DND-41 (cell line): ENCODE measurements at regions not wholly inside any gene's neighbourhood (a gene's known extent, or its start where the extent isn't known, plus 50 kb on each side); places are given as distances from the start of the nearest gene placed in this dataset.

Source experiments
- ATAC-seq: fragments of 200-7000 bp; cut with Tn5 transposase; 3 replicates; pipeline ENCODE4 v1.9.1; 2021; ENCODE audit warnings: low read depth; ENCODE audit not compliant: insufficient read depth
- DNase-seq: peaks from one replicate; pipeline ENCODE4 v3.0.0-alpha.2; 2020
- H2AFZ ChIP-seq: 2 replicates; pipeline ENCODE4 v1.6.0; 2012; ENCODE audit warnings: low read depth, low read length
- H3K27ac ChIP-seq: 2 replicates; pipeline ENCODE4 v1.5.1; 2012; ENCODE audit warnings: low read length, inconsistent platforms
- H3K27me3 ChIP-seq: fragments of 200-600 bp; sonication (generic); 2 replicates; pipeline ENCODE4 v1.6.0; 2012; ENCODE audit warnings: low read length, mild to moderate bottlenecking, inconsistent platforms; ENCODE audit not compliant: insufficient read depth, poor library complexity
- H3K36me3 ChIP-seq: 2 replicates; pipeline ENCODE4 v1.5.1; 2012; ENCODE audit warnings: low read length, inconsistent platforms; ENCODE audit not compliant: insufficient read depth
- H3K4me1 ChIP-seq: 2 replicates; pipeline ENCODE4 v1.5.1; 2012; ENCODE audit warnings: mild to moderate bottlenecking, low read length; ENCODE audit not compliant: insufficient read depth
- H3K4me2 ChIP-seq: 2 replicates; pipeline ENCODE4 v1.6.0; 2012; ENCODE audit warnings: mild to moderate bottlenecking, moderate library complexity, low read length, inconsistent platforms; ENCODE audit not compliant: insufficient read depth
- H3K4me3 ChIP-seq, 2 experiments: fragments of 200-600 bp in 1 of 2; shearing (Covaris generic) in 1 of 2; 2 replicates each; pipeline ENCODE4 v1.5.1; 2012 to 2016; ENCODE audit warnings: inconsistent platforms in 2 of 2, low read length in 2 of 2, mild to moderate bottlenecking in 2 of 2, low read depth in 1 of 2, moderate library complexity in 1 of 2
- H3K79me2 ChIP-seq: 2 replicates; pipeline ENCODE4 v1.6.0; 2012; ENCODE audit warnings: low read length, inconsistent platforms; ENCODE audit not compliant: insufficient read depth
- H3K9ac ChIP-seq: 2 replicates; pipeline ENCODE4 v1.6.0; 2012; ENCODE audit warnings: low read depth, mild to moderate bottlenecking, inconsistent platforms, low read length, moderate library complexity
- H3K9me3 ChIP-seq: 2 replicates; pipeline ENCODE4 v1.5.1; 2012; ENCODE audit warnings: low read length, moderate library complexity, mild to moderate bottlenecking, inconsistent platforms; ENCODE audit not compliant: insufficient read depth, severe bottlenecking
- H4K20me1 ChIP-seq: 2 replicates; pipeline ENCODE4 v1.6.0; 2012; ENCODE audit warnings: low read length; ENCODE audit not compliant: insufficient read depth
- CTCF ChIP-seq: IDR thresholded peaks from 2 replicates; pipeline ENCODE4 v1.5.1; 2012; ENCODE audit warnings: borderline replicate concordance, low read length, moderate library complexity, mild to moderate bottlenecking; ENCODE audit not compliant: poor library complexity, severe bottlenecking; ENCODE audit errors: extremely low read depth
- EZH2 ChIP-seq: IDR thresholded peaks from 3 replicates; pipeline ENCODE4 v1.6.1; 2012; ENCODE audit warnings: borderline replicate concordance, low read depth, mild to moderate bottlenecking, moderate library complexity, low read length, inconsistent platforms; ENCODE audit not compliant: severe bottlenecking

- no peaks in the 10 kb centered on the region for H3K4me1 ChIP-seq
- no peaks in the 10 kb centered on the region for H4K20me1 ChIP-seq
- no peak overlapping the region for H2AFZ ChIP-seq
- DNase-seq (no peak), ATAC-seq (no peak)
- H3K9me3 ChIP-seq = no peaks in the 10 kb centered on the region
- no peak overlapping the region for H3K27ac ChIP-seq
- no peaks in the 10 kb centered on the region for H3K79me2 ChIP-seq
- H3K36me3 ChIP-seq = no peaks in the 10 kb centered on the region
- no peak for TF ChIP-seq EZH2
- TF ChIP-seq CTCF = no peak
- H3K9ac ChIP-seq = no peak overlapping the region
- no peaks in the 10 kb centered on the region for H3K27me3 ChIP-seq
- no peak overlapping the region for H3K4me2 ChIP-seq
- H3K4me3 ChIP-seq = no peak overlapping the region
Observed at GRCh38 chr1:47627016-47627415, 189.2 kb downstream of the FOXD2 start.

GRCh38 chr1:47627471-47628370 is 189.9 kb downstream of the FOXD2 start:
- TF ChIP-seq CTCF (no peak), EZH2 (no peak)
- ATAC-seq = no peak
- H3K27me3 ChIP-seq = no peaks in the 10 kb centered on the region

GRCh38 chr1:47629201-47629600 is 191.4 kb downstream of the FOXD2 start:
- no peak overlapping the region for H3K4me2 ChIP-seq
- H2AFZ ChIP-seq = no peak overlapping the region

More at GRCh38 chr1:47627471-47628370, 189.9 kb downstream of the FOXD2 start:
- H3K9ac ChIP-seq = no peak overlapping the region
- H3K4me3 ChIP-seq = no peak overlapping the region
- no peak overlapping the region for H2AFZ ChIP-seq
- no peaks in the 10 kb centered on the region for H3K79me2 ChIP-seq
- no peak for DNase-seq
- no peaks in the 10 kb centered on the region for H3K9me3 ChIP-seq
- H3K4me1 ChIP-seq = no peaks in the 10 kb centered on the region
- no peaks in the 10 kb centered on the region for H4K20me1 ChIP-seq
- no peak overlapping the region for H3K4me2 ChIP-seq
- H3K36me3 ChIP-seq = no peaks in the 10 kb centered on the region
- no peak overlapping the region for H3K27ac ChIP-seq

More at GRCh38 chr1:47629201-47629600, 191.4 kb downstream of the FOXD2 start:
- Histone ChIP-seq H4K20me1 (no peaks in the 10 kb centered on the region), H3K4me1 (no peaks in the 10 kb centered on the region), H3K27me3 (no peaks in the 10 kb centered on the region), H3K4me3 (no peak overlapping the region), H3K79me2 (no peaks in the 10 kb centered on the region), H3K36me3 (no peaks in the 10 kb centered on the region), H3K9ac (no peak overlapping the region), H3K9me3 (no peaks in the 10 kb centered on the region), H3K27ac (no peak overlapping the region)
- DNase-seq (no peak), ATAC-seq (no peak)
- TF ChIP-seq CTCF (no peak), EZH2 (no peak)
